NT2/D1 (cell line): ENCODE measurements at regions not wholly inside any gene's neighbourhood (a gene's known extent, or its start where the extent isn't known, plus 50 kb on each side); places are given as distances from the start of the nearest gene placed in this dataset.

ENCODE experiments used
- SUZ12 ChIP-seq: IDR thresholded peaks from 2 replicates; pipeline ENCODE4 v1.6.1; 2011; ENCODE audit not compliant: insufficient read length, insufficient read depth; ENCODE audit errors: extremely low read depth
- YY1 ChIP-seq: IDR thresholded peaks from 2 replicates; pipeline ENCODE4 v1.6.1; 2011; ENCODE audit not compliant: insufficient read length, insufficient read depth
- ZNF274 ChIP-seq: IDR thresholded peaks from 2 replicates; pipeline ENCODE4 v1.6.1; 2011; ENCODE audit warnings: mild to moderate bottlenecking, low read depth, low read length

- no peak for TF ChIP-seq ZNF274
- TF ChIP-seq YY1: no peak
- no peak for TF ChIP-seq SUZ12
These were observed 755.7 kb upstream of the USP15 start for GRCh38 chr12:61504396-61505080.
